ENCODE measurements at regions not wholly inside any gene's neighbourhood (a gene's known extent, or its start where the extent isn't known, plus 50 kb on each side); places are given as distances from the start of the nearest gene placed in this dataset.

- Histone ChIP-seq H3K4me3 (ENCODE audit: insufficient read depth, low read length) (no peak overlapping the region), H3K27ac (ENCODE audit: low read depth, low read length) (no peak overlapping the region), H3K79me2 (ENCODE audit: insufficient read depth, low read length) (no peaks in the 10 kb centered on the region), H3K27me3 (ENCODE audit: insufficient read depth, low read length) (no peaks in the 10 kb centered on the region), H3K4me2 (ENCODE audit: insufficient read depth, low read length) (no peak overlapping the region), H3K9me3 (ENCODE audit: low read depth, low read length) (no peaks in the 10 kb centered on the region), H2AFZ (ENCODE audit: low read length) (no peak overlapping the region), H3K36me3 (ENCODE audit: insufficient read depth, low read length) (no peaks in the 10 kb centered on the region), H3K4me1 (ENCODE audit: insufficient read depth, low read length) (no peaks in the 10 kb centered on the region), H4K20me1 (ENCODE audit: insufficient read depth, low read length) (no peaks in the 10 kb centered on the region)
- TF ChIP-seq CTCF (IDR thresholded peaks at IDR 0.05; ENCODE audit: extremely low read depth, low read depth, low read length), result no peak
- DNase-seq (ENCODE audit: insufficient read length, low spot score, missing footprints), result no peak
Measured at GRCh38 chr1:213423041-213423440, 372.0 kb downstream of the RPS6KC1 start.

- Histone ChIP-seq H3K27ac (ENCODE audit: low read depth, low read length) (no peak overlapping the region), H2AFZ (ENCODE audit: low read length) (no peak overlapping the region), H3K27me3 (ENCODE audit: insufficient read depth, low read length) (no peaks in the 10 kb centered on the region), H3K36me3 (ENCODE audit: insufficient read depth, low read length) (no peaks in the 10 kb centered on the region), H4K20me1 (ENCODE audit: insufficient read depth, low read length) (no peaks in the 10 kb centered on the region), H3K4me2 (ENCODE audit: insufficient read depth, low read length) (no peak overlapping the region), H3K4me1 (ENCODE audit: insufficient read depth, low read length) (no peaks in the 10 kb centered on the region), H3K4me3 (ENCODE audit: insufficient read depth, low read length) (no peak overlapping the region), H3K9me3 (ENCODE audit: low read depth, low read length) (no peaks in the 10 kb centered on the region), H3K79me2 (ENCODE audit: insufficient read depth, low read length) (no peaks in the 10 kb centered on the region)
- no peak for DNase-seq (ENCODE audit: insufficient read length, low spot score, missing footprints)
- TF ChIP-seq CTCF (IDR thresholded peaks at IDR 0.05; ENCODE audit: extremely low read depth, low read depth, low read length), result no peak
Measured at GRCh38 chr1:213423605-213424004, 372.6 kb downstream of the RPS6KC1 start.

GRCh38 chr1:213425376-213426030 lies 374.5 kb downstream of the RPS6KC1 start:
- TF ChIP-seq CTCF (IDR thresholded peaks at IDR 0.05; ENCODE audit: extremely low read depth, low read depth, low read length), result no peak
- Histone ChIP-seq H3K4me1 (ENCODE audit: insufficient read depth, low read length) (no peaks in the 10 kb centered on the region), H2AFZ (ENCODE audit: low read length) (no peak overlapping the region), H4K20me1 (ENCODE audit: insufficient read depth, low read length) (no peaks in the 10 kb centered on the region), H3K36me3 (ENCODE audit: insufficient read depth, low read length) (no peaks in the 10 kb centered on the region), H3K27ac (ENCODE audit: low read depth, low read length) (no peak overlapping the region), H3K4me3 (ENCODE audit: insufficient read depth, low read length) (no peak overlapping the region), H3K27me3 (ENCODE audit: insufficient read depth, low read length) (no peaks in the 10 kb centered on the region), H3K9me3 (ENCODE audit: low read depth, low read length) (no peaks in the 10 kb centered on the region), H3K79me2 (ENCODE audit: insufficient read depth, low read length) (no peaks in the 10 kb centered on the region), H3K4me2 (ENCODE audit: insufficient read depth, low read length) (no peak overlapping the region)
- no peak for DNase-seq (ENCODE audit: insufficient read length, low spot score, missing footprints)

- no peak overlapping the region for H3K4me2 ChIP-seq (ENCODE audit: insufficient read depth, low read length)
- no peak overlapping the region for H3K27ac ChIP-seq (ENCODE audit: low read depth, low read length)
- H3K4me1 ChIP-seq (ENCODE audit: insufficient read depth, low read length), result no peaks in the 10 kb centered on the region
Measured at GRCh38 chr1:213429642-213430041, 378.6 kb downstream of the RPS6KC1 start.

More at GRCh38 chr1:213429642-213430041, 378.6 kb downstream of the RPS6KC1 start:
- no peaks in the 10 kb centered on the region for H3K9me3 ChIP-seq (ENCODE audit: low read depth, low read length)
- H3K36me3 ChIP-seq (ENCODE audit: insufficient read depth, low read length), result no peaks in the 10 kb centered on the region
- H3K79me2 ChIP-seq (ENCODE audit: insufficient read depth, low read length), result no peaks in the 10 kb centered on the region
- H4K20me1 ChIP-seq (ENCODE audit: insufficient read depth, low read length), result no peaks in the 10 kb centered on the region
- H3K27me3 ChIP-seq (ENCODE audit: insufficient read depth, low read length), result no peaks in the 10 kb centered on the region
- H3K4me3 ChIP-seq (ENCODE audit: insufficient read depth, low read length), result no peak overlapping the region
- TF ChIP-seq CTCF (IDR thresholded peaks at IDR 0.05; ENCODE audit: extremely low read depth, low read depth, low read length), result no peak
- DNase-seq (ENCODE audit: insufficient read length, low spot score, missing footprints), result no peak
- no peak overlapping the region for H2AFZ ChIP-seq (ENCODE audit: low read length)
